HG02840 (cell line): ENCODE measurements at regions not wholly inside any gene's neighbourhood (a gene's known extent, or its start where the extent isn't known, plus 50 kb on each side); places are given as distances from the start of the nearest gene placed in this dataset.

ENCODE experiments used
- ATAC-seq: cut with Tn5 transposase; IDR thresholded peaks from one replicate; pipeline ENCODE4 v1.9.1; 2021; ENCODE audit warnings: mild to moderate bottlenecking, moderate library complexity, moderate number of reproducible peaks; ENCODE audit not compliant: unreplicated experiment, low FRiP score

DNA sequence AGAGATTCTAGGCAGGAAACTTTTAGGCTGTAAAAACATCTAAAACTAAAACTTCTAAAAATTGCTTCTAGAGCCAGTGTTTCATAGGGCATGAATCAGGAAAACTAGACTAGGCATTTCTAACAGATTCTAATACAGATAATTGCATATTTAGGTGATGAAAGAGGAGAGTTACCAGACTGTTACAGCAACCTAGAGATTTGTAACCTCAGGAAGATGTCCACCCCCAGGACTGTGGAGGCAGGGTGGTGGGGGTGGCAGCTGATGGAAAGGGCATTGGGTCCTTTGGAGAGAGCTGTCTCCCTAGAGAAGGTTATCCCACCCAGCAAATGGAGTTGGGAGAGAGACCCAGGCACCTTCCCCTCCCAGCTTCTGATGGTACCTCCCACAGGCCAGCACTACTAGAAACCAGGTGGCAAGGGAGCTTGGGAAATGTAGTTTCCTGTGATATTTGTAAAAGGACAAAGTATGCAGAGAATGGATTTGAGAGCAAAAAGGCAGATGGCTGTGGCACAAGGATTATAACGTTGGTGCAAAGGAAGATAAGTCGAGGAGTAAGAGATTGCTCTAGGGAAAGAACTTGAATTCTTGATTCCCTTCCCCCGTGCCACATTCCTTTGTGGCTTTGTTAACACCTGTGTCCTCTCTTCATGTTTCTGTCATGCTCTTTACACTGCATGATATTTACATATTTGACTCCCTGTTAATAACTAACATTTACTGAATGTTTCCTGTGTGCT is 75.6 kb upstream of the MGAT5 start:
- ATAC-seq, result peak; percentile 68

- no peak for ATAC-seq
Measured at GRCh38 chr2:134181219-134181618, 72.7 kb upstream of the MGAT5 start.

DNA sequence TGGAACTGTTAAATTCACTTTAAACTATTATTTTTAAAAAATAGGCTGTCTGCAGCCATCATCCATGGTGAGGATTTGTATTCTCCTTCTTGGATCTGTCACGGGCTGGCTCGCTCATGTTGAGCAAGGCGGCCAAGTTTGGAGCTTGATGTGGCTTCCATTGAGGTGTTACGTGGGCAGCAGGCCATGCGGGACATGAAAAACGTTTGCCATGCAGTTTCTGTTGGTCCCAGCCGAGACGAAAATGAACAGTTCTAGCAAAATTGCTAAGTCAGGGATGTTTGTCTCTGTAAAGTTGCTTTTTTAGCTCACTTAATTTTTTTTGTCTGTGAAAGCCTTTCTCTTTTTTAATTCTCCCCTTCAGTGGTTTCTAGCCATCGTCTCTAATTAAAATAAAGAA is 70.2 kb upstream of the MGAT5 start:
- no peak for ATAC-seq

GRCh38 chr2:134185639-134186038 is 68.2 kb upstream of the MGAT5 start:
- ATAC-seq, result no peak

- ATAC-seq, result no peak
Measured at GRCh38 chr2:134189009-134189720, 64.7 kb upstream of the MGAT5 start.

GRCh38 chr2:134190062-134190806 is 63.6 kb upstream of the MGAT5 start:
- no peak for ATAC-seq

DNA sequence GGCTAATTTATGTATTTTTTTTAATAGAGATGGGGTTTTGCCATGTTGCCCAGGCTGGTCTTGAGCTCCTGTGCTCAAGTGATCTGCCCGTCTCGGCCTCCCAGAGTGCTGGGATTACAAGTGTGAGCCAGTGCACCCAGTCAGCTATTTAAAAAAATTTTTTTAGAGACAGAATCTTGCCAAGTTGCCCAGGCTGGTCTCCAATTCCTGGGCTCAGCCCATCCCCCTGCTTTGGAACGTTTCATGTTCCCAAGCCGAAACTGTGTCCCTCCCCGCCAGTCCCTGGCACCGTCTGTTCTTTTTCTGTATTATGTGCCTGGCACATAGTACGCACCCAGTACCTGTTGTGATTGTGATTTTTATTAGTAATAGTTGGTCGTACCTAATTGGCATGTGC is 63.1 kb upstream of the MGAT5 start:
- ATAC-seq, result no peak

DNA sequence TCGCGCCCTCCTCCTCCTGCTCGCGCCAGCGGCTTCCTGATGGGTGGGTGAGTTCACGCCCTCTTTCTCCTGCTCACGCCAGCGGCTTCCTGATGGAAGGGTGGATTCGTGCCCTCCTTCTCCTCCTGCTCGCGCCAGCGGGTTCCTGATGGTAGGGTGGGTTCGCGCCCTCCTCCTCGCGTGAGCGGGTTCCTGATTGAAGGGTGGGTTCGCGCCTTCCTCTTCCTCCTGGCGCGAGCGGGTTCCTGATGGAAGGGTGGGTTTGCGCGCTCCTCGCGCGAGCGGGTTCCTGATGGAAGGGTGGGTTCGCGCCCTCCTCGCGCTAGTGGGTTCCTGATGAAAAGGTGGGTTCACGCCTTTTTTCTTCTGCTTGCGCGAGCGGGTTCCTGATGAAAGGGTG is 62.0 kb upstream of the MGAT5 start:
- no peak for ATAC-seq

GRCh38 chr2:134193006-134193405 is 60.9 kb upstream of the MGAT5 start:
- ATAC-seq, result no peak

- no peak for ATAC-seq
Measured at GRCh38 chr2:134194519-134194918, 59.4 kb upstream of the MGAT5 start.

DNA sequence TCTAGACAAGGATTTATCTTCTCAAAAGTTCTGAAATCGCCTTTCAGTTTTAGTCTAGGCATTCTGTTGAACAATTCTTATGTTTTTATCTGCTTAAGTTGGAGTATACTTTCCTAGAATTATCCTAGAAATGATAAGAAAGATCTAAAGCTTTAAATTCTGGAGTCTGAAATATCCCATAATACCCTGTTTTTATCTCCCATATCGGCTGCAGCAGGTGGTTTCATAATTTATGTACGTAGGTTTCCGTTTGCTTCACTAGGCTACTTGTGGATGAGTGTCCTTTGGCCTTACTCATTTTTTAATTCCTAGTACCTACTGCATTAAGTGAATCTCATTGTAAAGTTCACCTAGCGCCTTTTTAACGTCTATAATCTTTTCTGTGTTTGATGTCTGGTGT is 58.5 kb upstream of the MGAT5 start:
- no peak for ATAC-seq

GRCh38 chr2:134197445-134197844 is 56.4 kb upstream of the MGAT5 start:
- ATAC-seq, result no peak

GRCh38 chr2:134198006-134198634 is 55.8 kb upstream of the MGAT5 start:
- no peak for ATAC-seq

GRCh38 chr2:134199123-134199522 is 54.7 kb upstream of the MGAT5 start:
- ATAC-seq, result no peak

GRCh38 chr2:134200036-134200618 is 53.7 kb upstream of the MGAT5 start:
- ATAC-seq, result no peak

- ATAC-seq, result no peak
Measured at GRCh38 chr2:134201533-134201932, 52.3 kb upstream of the MGAT5 start.

DNA sequence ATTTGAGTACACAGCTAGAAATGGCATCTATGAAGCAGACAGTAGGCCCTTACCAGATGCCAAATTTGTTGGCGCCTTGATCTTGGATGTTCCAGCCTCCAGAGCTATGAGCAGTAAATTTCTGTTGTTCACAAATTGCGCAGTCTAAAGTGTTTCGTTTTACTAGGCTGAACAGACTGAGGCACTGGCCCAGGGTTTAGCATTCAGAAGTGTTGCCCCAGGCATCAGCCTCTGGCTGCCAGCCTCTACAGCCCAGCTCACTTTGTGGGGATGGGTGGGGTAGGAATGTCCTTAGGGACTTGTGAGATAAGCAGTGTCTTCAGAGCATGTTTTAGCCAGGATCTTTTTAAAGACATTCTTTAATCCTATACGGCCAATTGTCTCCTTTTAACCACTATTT is 51.5 kb upstream of the MGAT5 start:
- ATAC-seq, result no peak

DNA sequence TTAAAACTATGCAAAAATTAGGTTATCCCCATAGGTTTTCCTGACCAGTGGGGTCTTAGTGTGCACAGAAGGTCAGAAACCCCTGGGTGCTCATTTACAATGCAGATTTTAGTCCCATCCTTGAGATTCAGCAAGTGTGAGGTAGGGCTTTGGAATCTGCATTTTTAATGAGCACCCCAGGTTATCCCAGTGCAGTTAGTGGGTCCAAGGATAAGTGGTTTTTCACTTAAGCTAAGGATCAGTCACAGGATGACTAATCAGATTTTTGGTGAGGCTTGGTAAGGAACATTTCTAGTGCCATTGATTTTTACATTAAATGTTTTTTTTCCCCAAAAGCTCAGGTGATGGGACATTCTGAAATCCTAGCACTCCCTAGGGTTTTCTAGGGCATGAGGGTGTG is 50.7 kb upstream of the MGAT5 start:
- no peak for ATAC-seq
